SK-N-MC (cell line): ENCODE measurements at regions not wholly inside any gene's neighbourhood (a gene's known extent, or its start where the extent isn't known, plus 50 kb on each side); places are given as distances from the start of the nearest gene placed in this dataset.

Experiments
- EZH2 ChIP-seq: fragments of 200-600 bp; sonication (generic); IDR thresholded peaks from one replicate; pipeline ENCODE4 v1.6.1; 2017; ENCODE audit warnings: antibody characterized with exemption
- POLR2AphosphoS5 ChIP-seq: IDR thresholded peaks from 2 replicates; pipeline ENCODE4 v1.6.1; 2012; ENCODE audit warnings: mild to moderate bottlenecking, low read depth, low read length, borderline replicate concordance

GRCh38 chr4:164115236-164115635 lies 620.7 kb downstream of the TMA16 start:
- TF ChIP-seq POLR2AphosphoS5, result no peak
- TF ChIP-seq EZH2, result no peak
